ENCODE measurements at regions not wholly inside any gene's neighbourhood (a gene's known extent, or its start where the extent isn't known, plus 50 kb on each side); places are given as distances from the start of the nearest gene placed in this dataset.

DNA sequence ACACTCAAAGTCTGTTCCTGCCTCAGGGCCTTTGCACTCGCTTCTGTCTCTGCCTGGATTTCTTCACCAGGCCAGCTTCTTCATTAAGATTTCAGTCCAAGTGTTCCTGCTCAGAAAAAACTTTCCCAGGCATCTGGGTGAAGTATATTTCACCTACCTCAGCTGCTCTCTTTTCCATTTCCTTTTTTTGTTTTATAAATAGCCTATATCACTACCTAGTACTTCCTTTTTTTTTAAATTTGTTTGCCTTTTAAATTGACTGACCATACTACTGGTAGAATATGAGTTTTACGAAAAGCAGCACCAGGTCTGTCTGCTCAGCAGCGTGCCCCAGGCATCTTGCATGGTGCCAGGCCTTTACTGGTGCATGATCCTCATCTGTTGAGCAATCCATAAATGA lies 1064.4 kb downstream of the UQCRFS1 start:
- TF ChIP-seq HDGF (IDR thresholded peaks at IDR 0.05; ENCODE audit: borderline replicate concordance) (no peak), SUZ12 (IDR thresholded peaks at IDR 0.05) (no peak), FOXA1 (IDR thresholded peaks at IDR 0.05) (no peak), ARNT (IDR thresholded peaks at IDR 0.05) (no peak), PKNOX1 (IDR thresholded peaks at IDR 0.05) (no peak), FOXK2 (IDR thresholded peaks at IDR 0.05) (no peak), NFRKB (IDR thresholded peaks at IDR 0.05) (no peak), CTBP1 (IDR thresholded peaks at IDR 0.05; ENCODE audit: borderline replicate concordance) (no peak), ELF4 (IDR thresholded peaks at IDR 0.05) (no peak), SP1 (IDR thresholded peaks at IDR 0.05) (no peak), LEF1 (IDR thresholded peaks at IDR 0.05; ENCODE audit: borderline replicate concordance) (no peak), TARDBP (IDR thresholded peaks at IDR 0.05) (no peak), BHLHE40 (IDR thresholded peaks at IDR 0.05; ENCODE audit: borderline replicate concordance) (no peak), FOXM1 (IDR thresholded peaks at IDR 0.05; ENCODE audit: borderline replicate concordance) (no peak), L3MBTL2 (conservative IDR thresholded peaks at IDR 0.05) (no peak), ZNF384 (IDR thresholded peaks at IDR 0.05) (no peak)
- DNase-seq (ENCODE audit: extremely low spot score), result no peak
- CTCF ChIA-PET, result no interaction called here
- POLR2A ChIA-PET, result no interaction called here

GRCh38 chr19:28142258-28142657 lies 1070.7 kb downstream of the UQCRFS1 start:
- TF ChIP-seq NFRKB (IDR thresholded peaks at IDR 0.05), result no peak
- TF ChIP-seq FOXA1 (IDR thresholded peaks at IDR 0.05), result no peak
- TF ChIP-seq ZNF384 (IDR thresholded peaks at IDR 0.05), result no peak
- TF ChIP-seq HDGF (IDR thresholded peaks at IDR 0.05; ENCODE audit: borderline replicate concordance), result no peak
- TF ChIP-seq TARDBP (IDR thresholded peaks at IDR 0.05), result no peak
- no peak for TF ChIP-seq L3MBTL2 (conservative IDR thresholded peaks at IDR 0.05)
- no peak for TF ChIP-seq ELF4 (IDR thresholded peaks at IDR 0.05)
- TF ChIP-seq LEF1 (IDR thresholded peaks at IDR 0.05; ENCODE audit: borderline replicate concordance), result no peak
- TF ChIP-seq BHLHE40 (IDR thresholded peaks at IDR 0.05; ENCODE audit: borderline replicate concordance), result no peak
- TF ChIP-seq FOXM1 (IDR thresholded peaks at IDR 0.05; ENCODE audit: borderline replicate concordance), result no peak
- no peak for TF ChIP-seq FOXK2 (IDR thresholded peaks at IDR 0.05)
- no peak for TF ChIP-seq SUZ12 (IDR thresholded peaks at IDR 0.05)
- TF ChIP-seq ARNT (IDR thresholded peaks at IDR 0.05), result no peak
- TF ChIP-seq PKNOX1 (IDR thresholded peaks at IDR 0.05), result no peak
- TF ChIP-seq SP1 (IDR thresholded peaks at IDR 0.05), result no peak
- TF ChIP-seq CTBP1 (IDR thresholded peaks at IDR 0.05; ENCODE audit: borderline replicate concordance), result no peak
- DNase-seq (ENCODE audit: extremely low spot score), result no peak
- POLR2A ChIA-PET, result no interaction called here
- CTCF ChIA-PET, result no interaction called here

DNA sequence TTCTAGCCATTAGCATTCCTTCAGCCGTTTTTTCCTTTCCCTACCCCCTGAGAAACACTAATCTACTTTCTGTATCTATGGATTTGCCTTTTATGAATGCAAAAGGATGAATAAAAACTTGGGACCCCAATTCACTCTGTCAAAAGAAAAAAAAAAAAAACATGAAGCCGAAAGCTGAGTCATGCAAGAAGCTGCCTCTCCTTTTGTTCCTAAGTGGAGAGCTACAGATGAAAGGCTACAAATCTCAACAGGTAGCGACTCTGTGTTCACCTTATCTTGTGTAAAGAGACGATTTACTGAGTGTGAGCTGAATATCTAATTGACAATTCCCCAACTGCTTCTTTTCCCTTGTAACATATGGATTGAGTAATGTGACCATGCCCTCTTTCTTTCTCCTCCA lies 1072.8 kb downstream of the UQCRFS1 start:
- no peak for DNase-seq (ENCODE audit: extremely low spot score)
- POLR2A ChIA-PET, result no interaction called here
- CTCF ChIA-PET, result no interaction called here
- TF ChIP-seq LEF1 (IDR thresholded peaks at IDR 0.05; ENCODE audit: borderline replicate concordance) (no peak), L3MBTL2 (conservative IDR thresholded peaks at IDR 0.05) (no peak), BHLHE40 (IDR thresholded peaks at IDR 0.05; ENCODE audit: borderline replicate concordance) (no peak), SUZ12 (IDR thresholded peaks at IDR 0.05) (no peak), FOXA1 (IDR thresholded peaks at IDR 0.05) (no peak), ZNF384 (IDR thresholded peaks at IDR 0.05) (no peak)

DNA sequence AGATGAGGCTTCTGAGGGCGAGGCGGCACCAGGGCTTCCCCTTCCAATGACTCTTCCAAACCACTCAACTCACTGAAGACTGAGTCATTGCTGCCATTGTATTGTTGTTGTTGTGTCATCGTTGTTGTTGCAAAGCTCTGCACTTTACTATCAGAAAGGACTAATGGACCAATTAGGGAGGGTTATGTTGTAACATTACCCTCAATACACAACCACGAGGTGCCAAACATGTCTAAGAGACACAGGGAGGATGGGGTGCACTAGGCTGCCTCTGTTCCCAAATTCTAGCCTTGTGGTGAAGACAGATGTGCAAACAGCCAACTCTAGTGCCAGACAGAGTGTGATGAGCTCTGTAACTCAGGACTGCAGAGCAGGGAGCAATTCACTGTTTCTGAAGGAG lies 1075.2 kb downstream of the UQCRFS1 start:
- no peak for DNase-seq (ENCODE audit: extremely low spot score)
- CTCF ChIA-PET, result no interaction called here
- POLR2A ChIA-PET, result no interaction called here
- TF ChIP-seq FOXK2 (IDR thresholded peaks at IDR 0.05) (no peak), HDGF (IDR thresholded peaks at IDR 0.05; ENCODE audit: borderline replicate concordance) (no peak), LEF1 (IDR thresholded peaks at IDR 0.05; ENCODE audit: borderline replicate concordance) (no peak), L3MBTL2 (conservative IDR thresholded peaks at IDR 0.05) (no peak), TARDBP (IDR thresholded peaks at IDR 0.05) (no peak), NFRKB (IDR thresholded peaks at IDR 0.05) (no peak), CTBP1 (IDR thresholded peaks at IDR 0.05; ENCODE audit: borderline replicate concordance) (no peak), SUZ12 (IDR thresholded peaks at IDR 0.05) (no peak), BHLHE40 (IDR thresholded peaks at IDR 0.05; ENCODE audit: borderline replicate concordance) (no peak), SP1 (IDR thresholded peaks at IDR 0.05) (no peak)

GRCh38 chr19:28136796-28137195 lies 1076.2 kb downstream of the UQCRFS1 start:
- CTCF ChIA-PET, result no interaction called here
- no peak for DNase-seq (ENCODE audit: extremely low spot score)
- TF ChIP-seq NFRKB (IDR thresholded peaks at IDR 0.05) (no peak), SP1 (IDR thresholded peaks at IDR 0.05) (no peak), SUZ12 (IDR thresholded peaks at IDR 0.05) (no peak), LEF1 (IDR thresholded peaks at IDR 0.05; ENCODE audit: borderline replicate concordance) (no peak), FOXM1 (IDR thresholded peaks at IDR 0.05; ENCODE audit: borderline replicate concordance) (no peak), PKNOX1 (IDR thresholded peaks at IDR 0.05) (no peak), CTBP1 (IDR thresholded peaks at IDR 0.05; ENCODE audit: borderline replicate concordance) (no peak), ELF4 (IDR thresholded peaks at IDR 0.05) (no peak), FOXK2 (IDR thresholded peaks at IDR 0.05) (no peak), L3MBTL2 (conservative IDR thresholded peaks at IDR 0.05) (no peak), TARDBP (IDR thresholded peaks at IDR 0.05) (no peak), ARNT (IDR thresholded peaks at IDR 0.05) (no peak), BHLHE40 (IDR thresholded peaks at IDR 0.05; ENCODE audit: borderline replicate concordance) (no peak)
- POLR2A ChIA-PET, result no interaction called here

- CTCF ChIA-PET, result no interaction called here
- POLR2A ChIA-PET, result no interaction called here
These were observed 1077.1 kb downstream of the UQCRFS1 start for GRCh38 chr19:28135825-28136224.

More at GRCh38 chr19:28135825-28136224, 1077.1 kb downstream of the UQCRFS1 start:
- no peak for TF ChIP-seq NFRKB (IDR thresholded peaks at IDR 0.05)
- no peak for TF ChIP-seq ARNT (IDR thresholded peaks at IDR 0.05)
- no peak for TF ChIP-seq CTBP1 (IDR thresholded peaks at IDR 0.05; ENCODE audit: borderline replicate concordance)
- TF ChIP-seq FOXM1 (IDR thresholded peaks at IDR 0.05; ENCODE audit: borderline replicate concordance), result no peak
- TF ChIP-seq L3MBTL2 (conservative IDR thresholded peaks at IDR 0.05), result no peak
- TF ChIP-seq ELF4 (IDR thresholded peaks at IDR 0.05), result no peak
- TF ChIP-seq PKNOX1 (IDR thresholded peaks at IDR 0.05), result no peak
- no peak for TF ChIP-seq ZNF384 (IDR thresholded peaks at IDR 0.05)
- no peak for TF ChIP-seq FOXK2 (IDR thresholded peaks at IDR 0.05)
- TF ChIP-seq TARDBP (IDR thresholded peaks at IDR 0.05), result no peak
- TF ChIP-seq BHLHE40 (IDR thresholded peaks at IDR 0.05; ENCODE audit: borderline replicate concordance), result no peak
- TF ChIP-seq SP1 (IDR thresholded peaks at IDR 0.05), result no peak
- no peak for TF ChIP-seq HDGF (IDR thresholded peaks at IDR 0.05; ENCODE audit: borderline replicate concordance)
- no peak for TF ChIP-seq LEF1 (IDR thresholded peaks at IDR 0.05; ENCODE audit: borderline replicate concordance)
- no peak for TF ChIP-seq FOXA1 (IDR thresholded peaks at IDR 0.05)
- no peak for TF ChIP-seq SUZ12 (IDR thresholded peaks at IDR 0.05)
- no peak for DNase-seq (ENCODE audit: extremely low spot score)
